ENCODE measurements at regions not wholly inside any gene's neighbourhood (a gene's known extent, or its start where the extent isn't known, plus 50 kb on each side); places are given as distances from the start of the nearest gene placed in this dataset.

- DNase-seq (ENCODE audit: low spot score) = no peak
Measured at GRCh38 chr2:118321432-118322105, 233.3 kb downstream of the INSIG2 start.

GRCh38 chr2:118320658-118321057 lies 232.4 kb downstream of the INSIG2 start:
- DNase-seq (ENCODE audit: low spot score) = no peak

DNA sequence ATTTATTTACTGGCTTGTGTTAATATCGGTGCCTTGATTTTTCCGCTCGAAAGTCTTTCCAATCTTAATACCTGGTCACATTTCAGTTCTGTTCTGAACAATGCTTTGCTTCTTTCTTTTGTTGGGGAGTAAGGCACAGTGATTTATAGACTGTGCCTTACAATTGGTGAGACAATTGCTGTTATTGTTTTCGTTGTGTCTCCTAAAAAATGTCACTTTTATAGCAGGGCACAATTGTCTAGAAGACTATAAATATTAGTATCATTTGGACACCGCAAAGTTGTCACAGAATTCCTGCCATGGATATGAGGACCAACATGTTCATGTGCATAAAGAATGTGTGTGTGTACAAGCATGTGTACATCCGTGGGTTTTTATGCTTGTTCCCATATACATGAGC lies 231.9 kb downstream of the INSIG2 start:
- no peak for DNase-seq (ENCODE audit: low spot score)

- DNase-seq (ENCODE audit: low spot score) = no peak
Measured at GRCh38 chr2:118319271-118319684, 231.0 kb downstream of the INSIG2 start.

DNA sequence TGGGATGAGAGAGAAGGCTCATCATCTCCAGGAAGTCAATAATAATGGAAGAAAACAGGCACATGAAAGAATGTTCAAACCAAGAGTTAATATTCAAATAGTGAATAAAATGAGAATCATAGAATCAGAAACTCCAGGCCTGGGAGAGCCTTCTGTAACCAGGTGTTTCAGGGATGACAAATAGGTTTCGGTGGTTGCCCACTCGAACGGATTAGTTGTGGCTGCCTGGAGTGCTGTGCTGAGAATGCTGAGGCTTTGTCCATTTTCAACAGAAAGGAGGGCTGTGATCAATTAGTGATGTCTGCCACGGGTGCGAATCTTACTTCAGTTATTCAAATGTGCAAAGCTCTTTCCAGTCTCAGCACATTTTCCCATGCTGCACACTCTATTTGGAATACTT lies 227.3 kb downstream of the INSIG2 start:
- DNase-seq (ENCODE audit: low spot score) = no peak

DNA sequence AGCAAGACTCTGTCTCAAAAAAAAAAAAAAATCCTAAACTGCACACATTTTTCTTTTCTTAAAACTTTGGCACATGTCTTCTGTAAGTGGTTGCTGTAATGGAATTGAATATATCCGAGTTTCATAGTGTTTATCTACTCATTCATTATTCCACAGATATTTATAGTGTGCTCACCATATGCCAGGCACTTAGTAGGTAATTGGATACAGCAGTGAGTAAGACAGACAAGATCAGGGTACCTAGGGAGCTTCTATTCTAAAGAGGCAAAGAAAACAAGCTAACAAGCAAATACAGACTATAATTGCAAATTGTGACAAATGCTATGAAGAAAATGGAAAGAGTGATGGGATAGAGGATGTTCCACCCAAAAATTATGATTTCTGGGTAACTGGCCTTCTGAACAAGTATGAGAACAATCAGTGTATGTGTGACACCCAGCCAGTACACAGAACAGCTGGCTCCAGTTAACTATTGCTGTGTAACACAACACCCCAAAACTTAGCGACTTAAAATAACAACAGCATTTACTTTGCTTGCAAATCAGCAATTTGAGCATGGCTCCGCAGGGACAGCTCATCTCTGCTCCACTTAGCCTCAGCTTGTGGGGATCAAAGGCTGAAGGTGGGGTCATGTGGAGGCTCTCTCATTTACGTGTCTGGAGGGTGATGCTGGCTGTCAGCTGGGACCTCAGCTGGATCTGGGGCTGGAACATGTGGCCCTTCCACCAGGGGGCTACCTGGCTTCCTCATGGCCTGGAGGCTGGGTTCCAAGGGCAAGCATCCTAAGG lies 224.9 kb downstream of the INSIG2 start:
- no peak for DNase-seq (ENCODE audit: low spot score)

- DNase-seq (ENCODE audit: low spot score) = no peak
Measured at GRCh38 chr2:118310681-118311429, 222.6 kb downstream of the INSIG2 start.

- DNase-seq (ENCODE audit: low spot score) = no peak
Measured at GRCh38 chr2:118309946-118310680, 221.8 kb downstream of the INSIG2 start.

DNA sequence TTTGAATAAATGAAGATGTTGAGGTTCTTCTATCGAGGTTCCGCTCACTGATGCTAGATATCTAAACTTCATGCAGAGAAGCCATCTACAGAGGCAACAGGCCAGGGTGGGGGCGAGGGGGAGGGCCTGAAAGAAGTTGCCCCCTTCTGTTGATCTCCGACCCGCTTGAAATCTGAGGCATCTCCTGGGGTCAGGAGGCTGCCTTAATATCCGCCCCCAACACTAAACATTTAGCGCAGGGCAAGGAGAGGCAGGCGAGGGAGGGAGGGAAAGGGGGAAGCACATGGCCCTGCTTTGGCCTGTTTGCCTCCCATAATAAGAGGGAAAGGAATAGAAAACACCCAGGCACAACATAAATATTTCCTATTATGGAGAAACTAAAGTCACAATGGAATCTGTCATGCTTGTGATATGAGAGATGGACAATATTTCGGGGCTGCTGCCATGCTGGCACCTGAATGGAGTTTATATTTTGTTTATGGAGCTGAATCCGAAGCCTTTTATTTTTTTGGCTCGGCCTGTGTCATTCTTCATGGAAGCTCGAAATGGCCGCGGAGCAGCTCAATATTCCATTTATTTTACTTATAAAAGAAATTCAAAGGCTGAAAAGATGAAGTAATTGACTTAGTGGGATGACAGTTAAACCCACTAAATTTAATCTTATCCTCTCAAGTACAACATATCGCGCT lies 221.1 kb downstream of the INSIG2 start:
- no peak for DNase-seq (ENCODE audit: low spot score)

DNA sequence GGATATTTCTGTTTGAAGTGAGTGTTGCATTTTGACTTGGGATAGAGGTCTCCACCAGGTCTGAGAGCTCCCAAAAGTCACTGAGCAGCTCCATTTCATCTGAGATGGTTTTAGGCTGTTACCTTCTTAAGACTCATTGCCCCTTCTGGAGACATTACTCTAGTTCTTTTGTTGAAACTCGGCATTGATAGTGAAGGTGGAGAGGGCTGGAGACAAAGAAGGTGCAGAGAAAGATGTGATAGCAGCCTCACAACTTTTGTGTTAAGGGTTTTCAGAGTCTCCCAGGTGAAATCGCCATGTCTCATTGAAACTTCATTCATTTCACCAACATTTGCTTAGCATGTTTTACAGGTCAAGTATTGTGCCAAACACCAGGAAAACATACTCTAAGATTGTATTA lies 219.6 kb downstream of the INSIG2 start:
- DNase-seq (ENCODE audit: low spot score) = no peak

DNA sequence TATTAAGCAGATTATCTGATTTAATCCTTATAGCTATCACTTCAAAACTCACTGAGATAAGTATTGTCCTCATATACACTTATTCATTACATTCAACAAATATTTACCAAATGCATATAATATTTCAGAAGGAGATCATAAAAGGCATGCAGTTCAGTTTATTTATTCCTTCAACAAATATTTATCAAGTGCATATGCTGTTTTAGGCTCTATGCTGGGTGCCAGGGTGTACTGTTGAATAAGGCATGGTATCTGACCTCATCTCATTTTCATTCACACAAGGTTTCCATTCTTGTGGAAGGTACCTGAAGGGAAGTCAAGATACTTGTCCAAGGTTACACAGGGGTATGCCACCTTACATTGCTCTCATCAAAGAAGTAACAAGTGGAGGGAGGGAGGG lies 213.0 kb downstream of the INSIG2 start:
- DNase-seq (ENCODE audit: low spot score) = no peak

- no peak for DNase-seq (ENCODE audit: low spot score)
Measured at GRCh38 chr2:118300832-118301231, 212.6 kb downstream of the INSIG2 start.

- DNase-seq (ENCODE audit: low spot score) = no peak
Measured at GRCh38 chr2:118296663-118297062, 208.4 kb downstream of the INSIG2 start.

- no peak for DNase-seq (ENCODE audit: low spot score)
Measured at GRCh38 chr2:118295592-118296390, 207.5 kb downstream of the INSIG2 start.

GRCh38 chr2:118294063-118294462 lies 205.8 kb downstream of the INSIG2 start:
- no peak for DNase-seq (ENCODE audit: low spot score)

GRCh38 chr2:118292991-118293390 lies 204.7 kb downstream of the INSIG2 start:
- no peak for DNase-seq (ENCODE audit: low spot score)

DNA sequence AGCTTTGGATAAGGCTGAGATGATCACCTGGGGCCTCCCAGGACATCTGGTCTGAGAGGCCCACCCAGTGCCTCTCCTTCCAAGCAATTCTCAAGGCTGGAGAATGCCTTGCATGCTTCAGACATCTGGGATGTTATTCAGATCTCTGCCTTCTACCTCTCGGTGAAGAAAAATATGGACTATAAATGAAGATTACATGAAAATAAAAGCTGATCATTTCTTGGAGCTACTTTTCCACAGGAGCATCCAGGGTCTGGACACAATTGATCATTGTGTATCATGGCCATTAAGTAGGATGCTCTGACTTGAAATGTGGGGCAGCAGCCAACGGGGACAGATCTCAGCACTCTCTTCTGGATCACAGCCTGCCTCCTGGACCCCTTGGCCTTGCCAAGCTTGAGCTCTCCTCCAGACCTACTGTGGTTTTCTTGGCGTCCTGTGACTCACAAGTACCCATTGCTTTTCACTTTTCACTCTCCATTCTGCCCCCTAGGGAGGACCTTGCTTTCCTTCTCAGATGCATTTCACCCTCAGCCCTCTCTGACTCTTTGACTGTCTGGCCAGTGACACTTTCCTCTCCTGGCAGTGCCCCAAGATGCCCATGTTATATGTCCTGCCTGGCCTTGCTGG lies 203.1 kb downstream of the INSIG2 start:
- no peak for DNase-seq (ENCODE audit: low spot score)

DNA sequence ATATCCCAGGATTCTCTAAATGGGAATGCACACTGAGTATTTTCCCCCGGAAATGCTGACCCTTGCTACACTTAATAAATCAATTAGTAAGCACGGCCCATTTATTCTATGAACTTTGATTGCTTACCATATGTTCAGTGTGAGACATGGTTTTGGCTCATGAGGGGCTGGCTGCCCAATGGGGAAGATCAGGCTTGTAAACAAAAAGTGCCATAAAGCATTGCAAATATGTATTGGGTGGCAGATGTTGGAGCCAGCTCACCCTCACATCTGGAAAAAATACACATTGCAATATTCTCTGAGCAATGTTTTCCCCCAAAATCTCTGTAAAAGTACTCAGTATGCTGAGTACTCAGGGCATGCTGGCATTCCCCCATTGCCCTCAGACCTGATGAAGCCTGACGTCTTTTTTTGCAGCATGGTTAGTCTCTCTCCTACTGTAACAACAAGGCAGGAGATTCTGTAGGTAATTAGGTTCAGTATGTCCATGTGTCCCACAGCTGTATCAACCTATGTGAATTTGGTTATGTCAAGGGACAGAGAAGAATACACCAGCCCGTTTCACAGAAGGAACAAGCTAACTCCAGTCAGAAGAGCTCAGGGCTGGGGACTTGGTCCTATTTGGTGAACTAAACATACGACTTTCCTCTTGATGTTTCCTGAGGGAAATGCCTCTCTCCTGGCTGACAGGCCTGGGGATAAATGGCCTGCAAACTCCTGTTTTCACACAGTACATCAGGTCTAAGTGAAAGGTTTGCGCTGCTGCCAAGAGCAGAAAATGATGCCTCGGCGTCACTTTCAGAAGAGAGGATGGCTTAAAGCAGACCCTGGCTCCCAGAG lies 202.4 kb downstream of the INSIG2 start:
- no peak for DNase-seq (ENCODE audit: low spot score)

GRCh38 chr2:118279005-118279404 lies 190.7 kb downstream of the INSIG2 start:
- no peak for DNase-seq (ENCODE audit: low spot score)

Measured in COLO829 (cell line).